ENCODE measurements at regions not wholly inside any gene's neighbourhood (a gene's known extent, or its start where the extent isn't known, plus 50 kb on each side); places are given as distances from the start of the nearest gene placed in this dataset.

- no peak for TF ChIP-seq CTCF (IDR thresholded peaks at IDR 0.05 in 2 of 3, conservative IDR thresholded peaks at IDR 0.05 in 1 of 3; ENCODE audit: control insufficient read depth in 2 of 3, extremely low read depth in 1 of 3, insufficient read depth in 1 of 3, low read depth in 3 of 3, low read length in 3 of 3)
- no peak for TF ChIP-seq SUPT20H (IDR thresholded peaks at IDR 0.05; ENCODE audit: borderline replicate concordance, control insufficient read depth, low read depth, low read length)
- TF ChIP-seq ATF7 (IDR thresholded peaks at IDR 0.05; ENCODE audit: low read depth) = no peak
- TF ChIP-seq ZSCAN29 (IDR thresholded peaks at IDR 0.05) = no peak
- TF ChIP-seq EZH2 (IDR thresholded peaks at IDR 0.05; ENCODE audit: borderline replicate concordance, control insufficient read depth, low read depth, low read length) = no peak
- TF ChIP-seq HDAC2 (IDR thresholded peaks at IDR 0.05) = no peak
- TF ChIP-seq BCL3 (IDR thresholded peaks at IDR 0.05; ENCODE audit: borderline replicate concordance, insufficient read depth, low read depth, low read length, poor library complexity, severe bottlenecking) = no peak
- TF ChIP-seq REST (IDR thresholded peaks at IDR 0.05; ENCODE audit: low read depth, low read length) = no peak
- no peak for TF ChIP-seq USF2 (IDR thresholded peaks at IDR 0.05; ENCODE audit: borderline replicate concordance, low read depth, low read length)
- TF ChIP-seq ZNF274 (IDR thresholded peaks at IDR 0.05; ENCODE audit: insufficient read depth, insufficient read length) = no peak
- TF ChIP-seq TCF12 (IDR thresholded peaks at IDR 0.05; ENCODE audit: low read depth, low read length) = no peak
These were observed 1471.3 kb downstream of the CDH11 start for GRCh38 chr16:63650550-63650949.
